ENCODE measurements at regions not wholly inside any gene's neighbourhood (a gene's known extent, or its start where the extent isn't known, plus 50 kb on each side); places are given as distances from the start of the nearest gene placed in this dataset.
"Not testable (repeated sequence)": the region's sequence is repeated elsewhere in the genome, so short reads cannot be mapped to it uniquely, and the experiment has no call there.

- Histone ChIP-seq H3K9me3 (ENCODE audit: control insufficient read depth, low read length) (no peaks in the 10 kb centered on the region), H3K4me3 (ENCODE audit: low read length) (no peak overlapping the region), H3K4me1 (ENCODE audit: control insufficient read depth, insufficient read depth, low read length) (no peaks in the 10 kb centered on the region), H3K27ac (ENCODE audit: low read length) (no peak overlapping the region), H3K27me3 (ENCODE audit: control insufficient read depth, insufficient read depth) (no peaks in the 10 kb centered on the region)
- DNase-seq (no peak), ATAC-seq (no peak)
- intact Hi-C loops (cut with DNase I) = no loop called here
- WGBS = 77% methylated on average over 8 of the region's 8 CpGs
These were observed 110.8 kb downstream of the GGTLC2 start for GRCh38 chr22:22754961-22755777.

DNA sequence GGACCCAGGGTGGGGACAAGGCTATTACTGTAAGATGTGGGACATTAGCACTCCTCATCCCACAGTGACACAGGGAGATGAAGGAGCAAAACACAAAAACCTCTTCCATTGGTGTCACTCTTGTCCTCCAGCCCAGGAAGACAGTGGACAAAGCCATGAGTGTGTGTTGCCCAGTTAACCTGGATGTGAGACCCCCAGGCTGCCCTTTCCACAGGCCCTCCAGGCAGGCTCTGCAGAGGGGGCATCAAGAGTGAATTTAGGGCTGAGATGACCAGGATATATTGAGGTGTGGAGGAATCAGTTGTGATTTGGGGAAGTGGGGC, 111.3 kb downstream of the GGTLC2 start:
- H3K4me3 ChIP-seq (ENCODE audit: low read length) = no peak overlapping the region
- intact Hi-C loops (cut with DNase I) = no loop called here
- no peaks in the 10 kb centered on the region for H3K27me3 ChIP-seq (ENCODE audit: control insufficient read depth, insufficient read depth)
- no peaks in the 10 kb centered on the region for H3K4me1 ChIP-seq (ENCODE audit: control insufficient read depth, insufficient read depth, low read length)
- ATAC-seq (no peak), DNase-seq (no peak)
- no peaks in the 10 kb centered on the region for H3K9me3 ChIP-seq (ENCODE audit: control insufficient read depth, low read length)
- H3K27ac ChIP-seq (ENCODE audit: low read length) = no peak overlapping the region

DNA sequence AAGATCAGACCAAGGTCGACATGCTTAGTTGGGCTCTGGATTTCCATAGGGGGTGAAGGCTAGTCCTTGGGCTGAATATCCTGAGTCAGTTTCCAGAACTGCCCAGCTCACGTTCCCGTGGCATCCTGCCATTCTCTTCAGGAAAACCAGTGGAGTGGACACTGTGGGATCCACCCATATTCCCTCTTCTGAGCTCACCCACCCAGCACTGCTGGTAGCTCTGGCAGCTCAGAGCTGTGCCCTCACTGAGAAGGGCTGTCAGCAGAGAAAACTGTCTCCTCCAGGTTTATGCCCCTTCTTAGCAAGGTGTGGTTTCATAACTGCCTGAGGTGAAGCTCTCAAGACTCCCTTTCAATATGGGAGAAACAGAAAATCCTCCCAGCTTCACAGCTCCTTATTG, 111.7 kb downstream of the GGTLC2 start:
- Histone ChIP-seq H3K9me3 (ENCODE audit: control insufficient read depth, low read length) (no peaks in the 10 kb centered on the region), H3K4me3 (ENCODE audit: low read length) (no peak overlapping the region), H3K4me1 (ENCODE audit: control insufficient read depth, insufficient read depth, low read length) (no peaks in the 10 kb centered on the region), H3K27ac (ENCODE audit: low read length) (no peak overlapping the region), H3K27me3 (ENCODE audit: control insufficient read depth, insufficient read depth) (no peaks in the 10 kb centered on the region)
- intact Hi-C loops (cut with DNase I) = no loop called here
- whole genome bisulfite sequencing = 73% methylated on average over 3 of the region's 3 CpGs
- ATAC-seq (no peak), DNase-seq (no peak)

GRCh38 chr22:22756551-22757201, 112.3 kb downstream of the GGTLC2 start:
- ATAC-seq; H3K27ac ChIP-seq (ENCODE audit: low read length); intact Hi-C loops (cut with DNase I); H3K9me3 ChIP-seq (ENCODE audit: control insufficient read depth, low read length); DNase-seq; H3K4me1 ChIP-seq (ENCODE audit: control insufficient read depth, insufficient read depth, low read length); H3K27me3 ChIP-seq (ENCODE audit: control insufficient read depth, insufficient read depth); H3K4me3 ChIP-seq (ENCODE audit: low read length): not testable (repeated sequence)
- 69% methylated on average over 3 of the region's 3 CpGs for WGBS

DNA sequence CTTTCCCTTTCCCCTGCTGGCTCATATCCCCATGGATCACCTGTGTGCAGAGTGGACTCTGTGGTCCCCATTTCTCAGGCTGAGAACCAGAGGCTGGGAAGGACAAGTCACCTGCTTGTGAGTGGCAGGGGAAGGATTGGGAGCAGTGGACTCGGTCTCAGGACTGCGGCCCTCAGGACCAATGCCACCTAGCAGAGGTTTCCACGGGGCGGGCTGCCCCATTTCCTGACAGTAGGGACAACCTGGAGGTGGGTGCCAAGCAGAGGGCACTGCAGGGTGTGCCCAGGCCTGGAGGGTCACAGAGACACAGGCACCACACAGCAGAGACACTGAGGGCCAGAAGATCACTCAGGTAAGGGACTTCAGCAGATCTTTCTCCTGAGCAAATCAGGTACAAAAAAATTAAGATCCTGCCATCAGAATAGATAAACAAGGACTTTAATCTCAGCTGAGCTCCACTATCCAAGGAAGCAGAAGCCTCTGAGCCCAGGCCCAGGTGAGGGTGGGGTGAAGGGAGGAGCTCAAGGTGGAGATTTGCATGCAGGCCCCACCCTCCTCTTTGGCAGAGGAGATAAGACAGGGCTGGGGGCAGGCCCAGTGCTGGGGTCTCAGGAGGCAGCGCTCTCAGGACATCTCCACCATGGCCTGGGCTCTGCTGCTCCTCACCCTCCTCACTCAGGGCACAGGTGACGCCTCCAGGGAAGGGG, 113.8 kb downstream of the GGTLC2 start:
- DNase-seq; H3K4me1 ChIP-seq (ENCODE audit: control insufficient read depth, insufficient read depth, low read length); intact Hi-C loops (cut with DNase I); H3K27me3 ChIP-seq (ENCODE audit: control insufficient read depth, insufficient read depth); H3K9me3 ChIP-seq (ENCODE audit: control insufficient read depth, low read length); H3K27ac ChIP-seq (ENCODE audit: low read length); ATAC-seq; H3K4me3 ChIP-seq (ENCODE audit: low read length): not testable (repeated sequence)
- 66% methylated on average over 6 of the region's 6 CpGs for WGBS

DNA sequence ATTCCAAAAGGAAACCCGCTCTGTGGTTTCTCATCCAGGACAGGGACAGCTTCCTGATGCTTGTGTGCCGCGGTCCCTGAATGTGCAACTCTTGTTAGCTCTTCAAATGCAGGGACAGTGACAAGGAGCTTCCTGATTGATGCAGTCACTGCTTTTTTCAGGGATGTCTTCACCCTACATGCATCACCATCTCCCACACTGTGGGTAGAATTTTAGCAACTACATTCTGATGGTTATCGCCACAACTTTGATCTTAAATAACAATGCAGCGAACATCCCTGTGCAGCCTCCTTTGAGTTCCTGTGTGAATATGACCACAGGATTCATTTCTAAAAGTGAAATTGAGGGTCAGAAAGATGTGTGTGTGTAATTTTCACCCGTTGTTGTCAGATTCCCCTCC, 115.0 kb downstream of the GGTLC2 start:
- no peak for DNase-seq
- no peaks in the 10 kb centered on the region for H3K27me3 ChIP-seq (ENCODE audit: control insufficient read depth, insufficient read depth)
- no peak overlapping the region for H3K4me3 ChIP-seq (ENCODE audit: low read length)
- WGBS = 66% methylated on average over 6 of the region's 6 CpGs
- no peaks in the 10 kb centered on the region for H3K9me3 ChIP-seq (ENCODE audit: control insufficient read depth, low read length)
- H3K4me1 ChIP-seq (ENCODE audit: control insufficient read depth, insufficient read depth, low read length) = no peaks in the 10 kb centered on the region
- intact Hi-C loops (cut with DNase I) = no loop called here
- ATAC-seq = no peak
- no peak overlapping the region for H3K27ac ChIP-seq (ENCODE audit: low read length)

DNA sequence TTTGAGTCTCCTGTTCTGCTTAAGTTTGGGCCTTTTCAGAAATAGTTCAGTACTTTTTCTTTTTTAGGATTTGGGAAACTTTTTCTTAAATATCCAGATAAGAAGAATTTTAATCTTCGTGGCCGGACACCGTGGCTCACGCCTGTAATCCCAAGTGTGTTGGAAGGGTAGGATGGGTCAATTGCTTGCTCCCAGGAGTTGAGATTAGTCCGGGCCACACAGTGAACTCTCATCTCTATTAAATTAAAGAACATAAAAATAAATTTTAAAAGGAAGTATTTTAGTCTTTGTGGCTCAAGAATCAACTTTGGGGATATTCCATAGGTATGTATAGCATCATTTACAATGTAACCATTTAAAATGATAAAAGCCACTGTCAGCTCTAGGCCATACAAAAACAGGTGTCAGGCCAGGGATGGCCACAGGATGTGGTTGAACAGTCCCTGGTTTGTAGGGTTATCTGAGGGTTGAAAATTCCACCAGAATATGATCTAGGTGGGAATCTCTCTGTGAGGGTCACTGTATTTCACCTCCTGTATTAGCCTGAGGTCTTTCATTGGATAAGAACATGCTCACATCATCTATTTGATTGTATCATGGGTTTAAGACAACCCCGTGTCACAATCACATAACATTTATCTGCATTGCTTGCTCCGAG, 115.6 kb downstream of the GGTLC2 start:
- H3K9me3 ChIP-seq (ENCODE audit: control insufficient read depth, low read length) = no peaks in the 10 kb centered on the region
- intact Hi-C loops (cut with DNase I) = no loop called here
- ATAC-seq (no peak), DNase-seq (no peak)
- H3K27ac ChIP-seq (ENCODE audit: low read length) = no peak overlapping the region
- 81% methylated on average over 7 of the region's 7 CpGs for WGBS
- no peaks in the 10 kb centered on the region for H3K27me3 ChIP-seq (ENCODE audit: control insufficient read depth, insufficient read depth)
- no peak overlapping the region for H3K4me3 ChIP-seq (ENCODE audit: low read length)
- H3K4me1 ChIP-seq (ENCODE audit: control insufficient read depth, insufficient read depth, low read length) = no peaks in the 10 kb centered on the region

GRCh38 chr22:22761606-22761962, 117.2 kb downstream of the GGTLC2 start:
- Histone ChIP-seq H3K4me1 (ENCODE audit: control insufficient read depth, insufficient read depth, low read length) (no peaks in the 10 kb centered on the region), H3K27me3 (ENCODE audit: control insufficient read depth, insufficient read depth) (no peaks in the 10 kb centered on the region), H3K9me3 (ENCODE audit: control insufficient read depth, low read length) (no peaks in the 10 kb centered on the region), H3K4me3 (ENCODE audit: low read length) (no peak overlapping the region), H3K27ac (ENCODE audit: low read length) (no peak overlapping the region)
- DNase-seq (no peak), ATAC-seq (no peak)
- WGBS = 92% methylated on average over 1 of the region's 1 CpG
- intact Hi-C loops (cut with DNase I) = no loop called here

- no peaks in the 10 kb centered on the region for H3K4me1 ChIP-seq (ENCODE audit: control insufficient read depth, insufficient read depth, low read length)
- H3K4me3 ChIP-seq (ENCODE audit: low read length) = no peak overlapping the region
- intact Hi-C loops (cut with DNase I) = no loop called here
- H3K9me3 ChIP-seq (ENCODE audit: control insufficient read depth, low read length) = no peaks in the 10 kb centered on the region
- ATAC-seq = peak in 1 of 2 donors; percentile 16
- DNase-seq = no peak
- H3K27me3 ChIP-seq (ENCODE audit: control insufficient read depth, insufficient read depth) = no peaks in the 10 kb centered on the region
- H3K27ac ChIP-seq (ENCODE audit: low read length) = no peak overlapping the region
- 85% methylated on average over 8 of the region's 8 CpGs for WGBS
These were observed 117.8 kb downstream of the GGTLC2 start for GRCh38 chr22:22761963-22762772.

GRCh38 chr22:22763512-22763911, 119.1 kb downstream of the GGTLC2 start:
- intact Hi-C loops (cut with DNase I) = no loop called here
- ATAC-seq (no peak), DNase-seq (no peak)
- H3K4me3 ChIP-seq (ENCODE audit: low read length) = no peak overlapping the region
- H3K27ac ChIP-seq (ENCODE audit: low read length) = no peak overlapping the region
- no peaks in the 10 kb centered on the region for H3K27me3 ChIP-seq (ENCODE audit: control insufficient read depth, insufficient read depth)
- no peaks in the 10 kb centered on the region for H3K9me3 ChIP-seq (ENCODE audit: control insufficient read depth, low read length)
- WGBS = 74% methylated on average over 4 of the region's 4 CpGs
- H3K4me1 ChIP-seq (ENCODE audit: control insufficient read depth, insufficient read depth, low read length) = no peaks in the 10 kb centered on the region

Measured in right cardiac atrium (tissue), 5 donors.